Activated T-cell treated with anti-CD3 and anti-CD28 coated beads, Interleukin-2, amount 50 U/mL, for 24 hours (primary cell): ENCODE measurements at regions not wholly inside any gene's neighbourhood (a gene's known extent, or its start where the extent isn't known, plus 50 kb on each side); places are given as distances from the start of the nearest gene placed in this dataset.
"Not testable (repeated sequence)": the region's sequence is repeated elsewhere in the genome, so short reads cannot be mapped to it uniquely, and the experiment has no call there.

Experiments
- DNase-seq: peaks from one replicate; pipeline ENCODE4 v3.0.0-alpha.2; 2020
- H3K27ac Mint-ChIP-seq: 2 replicates; pipeline ENCODE4 v1.8.0; 2020; ENCODE audit warnings: mild to moderate bottlenecking, mixed read lengths
- H3K27me3 Mint-ChIP-seq: 2 replicates; pipeline ENCODE4 v1.8.0; 2020; ENCODE audit warnings: mixed read lengths
- H3K36me3 Mint-ChIP-seq: 2 replicates; pipeline ENCODE4 v1.8.0; 2020; ENCODE audit warnings: low read depth, mixed read lengths
- H3K4me1 Mint-ChIP-seq: 2 replicates; pipeline ENCODE4 v1.8.0; 2020; ENCODE audit warnings: low read depth, mixed read lengths
- H3K4me3 Mint-ChIP-seq: 2 replicates; pipeline ENCODE4 v1.8.0; 2020; ENCODE audit warnings: mild to moderate bottlenecking, moderate library complexity, mixed read lengths
- H3K9me3 Mint-ChIP-seq: 2 replicates; pipeline ENCODE4 v1.8.0; 2020; ENCODE audit warnings: mixed read lengths

DNA sequence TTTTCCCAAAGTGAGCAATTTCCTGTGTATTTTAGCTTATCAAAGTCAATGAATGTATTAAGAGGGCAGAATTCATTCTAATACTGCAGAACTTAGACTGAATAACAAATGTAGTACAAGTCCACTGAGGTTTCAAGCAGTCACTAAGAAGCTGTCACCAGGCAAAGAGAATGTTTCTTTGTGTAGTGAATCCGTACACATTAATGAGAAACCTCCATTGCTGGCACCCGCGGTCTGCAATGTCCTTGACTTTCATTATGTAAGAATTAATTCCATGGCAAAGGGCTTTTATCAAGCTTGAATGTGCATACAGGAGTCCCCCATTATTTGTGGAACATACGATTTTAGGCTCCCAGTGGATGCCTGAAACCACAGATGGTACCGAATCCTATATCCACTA is 719.5 kb upstream of the TMPRSS15 start:
- peaks cover 12% of the 10 kb centered on the region for H3K9me3 Mint-ChIP-seq
- no peaks in the 10 kb centered on the region for H3K27me3 Mint-ChIP-seq
- H3K4me3 Mint-ChIP-seq, result no peak overlapping the region

DNA sequence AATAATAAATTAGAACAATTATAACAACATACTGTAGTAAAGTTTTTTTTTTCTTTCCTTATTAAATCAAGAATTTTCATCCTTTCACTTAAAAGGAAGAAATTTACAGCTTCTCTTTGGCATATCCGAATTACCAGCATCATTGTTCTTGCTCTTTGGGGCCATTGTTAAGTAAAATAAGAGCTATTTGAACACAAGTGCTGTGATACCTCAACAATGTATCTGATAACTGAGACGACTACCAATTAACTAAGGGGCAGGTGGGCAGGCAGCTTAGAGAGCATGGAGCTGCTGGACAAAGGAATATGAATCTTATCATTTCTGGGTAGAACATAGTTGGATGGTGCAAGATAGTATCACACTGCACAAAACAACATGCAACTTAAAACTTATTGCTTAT is 719.9 kb upstream of the TMPRSS15 start:
- Mint-ChIP-seq H3K9me3 (peaks cover 12% of the 10 kb centered on the region), H3K36me3 (no peaks in the 10 kb centered on the region), H3K27me3 (no peaks in the 10 kb centered on the region), H3K27ac (no peak overlapping the region), H3K4me1 (no peaks in the 10 kb centered on the region), H3K4me3 (no peak overlapping the region)
- no peak for DNase-seq

More for the DNA sequence above, 719.5 kb upstream of the TMPRSS15 start:
- no peak for DNase-seq
- Mint-ChIP-seq H3K4me1 (no peaks in the 10 kb centered on the region), H3K27ac (no peak overlapping the region), H3K36me3 (no peaks in the 10 kb centered on the region)

DNA sequence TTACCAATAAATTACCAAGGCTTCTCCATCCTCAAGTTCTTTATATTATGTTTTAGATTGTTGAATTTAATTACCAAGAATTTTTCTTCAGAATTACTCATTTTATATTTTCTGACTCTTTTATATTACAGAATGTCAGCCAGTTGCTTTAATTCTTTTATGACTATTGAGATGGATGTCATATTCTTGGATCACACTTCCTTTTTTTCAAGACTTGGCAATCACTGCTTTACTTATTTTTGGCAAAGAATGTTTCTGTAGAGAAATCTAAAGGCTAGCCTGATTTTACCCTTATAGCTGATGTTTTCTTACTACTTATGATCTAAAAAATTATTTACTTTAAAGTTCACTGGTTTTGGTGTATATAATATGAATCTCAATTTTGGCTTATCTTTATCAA is 721.1 kb upstream of the TMPRSS15 start:
- H3K27me3 Mint-ChIP-seq, result no peaks in the 10 kb centered on the region
- H3K4me1 Mint-ChIP-seq, result no peaks in the 10 kb centered on the region
- H3K4me3 Mint-ChIP-seq, result no peak overlapping the region
- no peaks in the 10 kb centered on the region for H3K36me3 Mint-ChIP-seq
- DNase-seq, result no peak
- H3K27ac Mint-ChIP-seq, result no peak overlapping the region
- H3K9me3 Mint-ChIP-seq, result peaks cover 12% of the 10 kb centered on the region

DNA sequence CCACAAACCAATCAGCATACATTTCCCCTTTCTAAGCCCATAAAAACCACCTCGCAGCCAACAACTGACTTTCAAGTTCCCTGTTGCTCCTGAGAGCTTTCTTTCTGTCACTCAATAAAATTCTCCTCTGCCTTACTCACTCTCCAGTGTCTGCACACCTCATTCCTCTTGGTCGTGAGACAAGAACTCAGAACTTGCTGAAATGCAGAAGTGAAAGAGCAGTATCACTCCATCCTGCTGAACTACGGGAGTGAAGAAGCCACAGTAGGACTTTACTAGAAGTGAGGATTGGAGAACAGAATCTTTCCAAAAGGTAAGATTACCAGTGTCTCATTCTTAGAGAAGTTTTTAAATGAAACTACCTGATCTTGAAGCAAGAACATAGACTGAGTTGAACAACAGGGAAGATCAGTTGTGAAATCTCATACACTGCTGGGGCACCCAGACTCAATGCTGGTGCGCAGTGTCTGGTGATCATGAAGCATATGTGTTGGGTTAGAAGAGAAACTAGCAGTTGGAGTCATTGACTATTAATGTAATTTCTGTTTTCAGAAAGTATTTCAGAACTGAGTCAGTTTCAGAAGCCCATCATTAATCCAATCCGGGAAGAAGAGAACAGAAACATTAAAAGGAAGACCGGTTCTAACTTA is 726.9 kb upstream of the TMPRSS15 start:
- no peak for DNase-seq
- Mint-ChIP-seq H3K4me3 (no peak overlapping the region), H3K4me1 (no peaks in the 10 kb centered on the region), H3K27ac (no peak overlapping the region), H3K27me3 (no peaks in the 10 kb centered on the region), H3K9me3 (peaks cover 14% of the 10 kb centered on the region), H3K36me3 (no peaks in the 10 kb centered on the region)

DNA sequence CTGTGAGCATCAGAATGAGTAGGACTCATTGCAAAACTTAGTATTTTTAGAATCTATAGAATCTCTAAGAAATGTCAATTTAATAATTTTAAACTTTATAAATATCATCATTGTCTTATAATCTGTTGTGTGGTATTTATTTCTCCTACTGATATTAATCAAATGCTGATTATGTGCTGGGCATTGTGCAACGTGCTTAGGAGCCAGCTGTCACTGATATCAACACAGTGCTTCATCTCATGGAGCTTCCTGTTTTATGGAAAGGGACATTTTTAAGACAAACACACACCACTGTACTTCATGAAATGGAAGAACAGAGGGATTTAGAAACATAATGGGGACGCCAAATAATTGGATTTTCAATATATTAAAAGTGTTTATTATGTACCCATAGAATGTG is 737.9 kb upstream of the TMPRSS15 start:
- H3K9me3 Mint-ChIP-seq, result peaks cover 9% of the 10 kb centered on the region

DNA sequence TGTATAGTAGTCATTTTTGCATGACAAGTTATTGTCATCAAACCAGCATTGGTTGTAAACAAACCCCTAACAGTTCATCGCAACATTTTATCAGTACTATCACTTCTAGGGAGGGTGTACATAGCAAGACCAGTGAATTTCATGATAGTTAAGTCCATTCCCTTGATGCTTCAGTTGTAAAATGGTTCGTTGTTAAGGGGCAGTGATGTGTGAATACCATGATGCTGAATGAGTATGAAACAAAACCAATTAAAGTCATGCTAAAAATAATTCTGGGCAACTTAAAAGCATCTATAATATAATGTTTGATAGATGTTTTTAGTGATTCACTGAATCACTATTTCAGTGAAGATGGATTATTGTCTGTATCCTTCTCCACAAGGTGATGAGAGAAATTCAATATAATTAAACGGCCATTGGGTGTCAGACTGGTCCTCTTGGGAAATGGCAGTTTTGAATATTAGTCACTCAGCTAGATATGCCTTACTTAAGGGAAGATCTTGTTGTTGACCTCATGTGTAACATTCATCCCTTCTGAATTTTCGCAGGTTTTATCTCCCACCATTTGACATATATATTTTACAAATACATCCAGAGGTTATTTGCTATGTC is 742.2 kb upstream of the TMPRSS15 start:
- no peak overlapping the region for H3K4me3 Mint-ChIP-seq
- no peaks in the 10 kb centered on the region for H3K4me1 Mint-ChIP-seq
- peaks cover 5% of the 10 kb centered on the region for H3K9me3 Mint-ChIP-seq

More for the DNA sequence above, 737.9 kb upstream of the TMPRSS15 start:
- H3K27me3 Mint-ChIP-seq, result no peaks in the 10 kb centered on the region
- no peak overlapping the region for H3K27ac Mint-ChIP-seq
- no peak overlapping the region for H3K4me3 Mint-ChIP-seq
- no peaks in the 10 kb centered on the region for H3K4me1 Mint-ChIP-seq
- DNase-seq, result no peak
- no peaks in the 10 kb centered on the region for H3K36me3 Mint-ChIP-seq

DNA sequence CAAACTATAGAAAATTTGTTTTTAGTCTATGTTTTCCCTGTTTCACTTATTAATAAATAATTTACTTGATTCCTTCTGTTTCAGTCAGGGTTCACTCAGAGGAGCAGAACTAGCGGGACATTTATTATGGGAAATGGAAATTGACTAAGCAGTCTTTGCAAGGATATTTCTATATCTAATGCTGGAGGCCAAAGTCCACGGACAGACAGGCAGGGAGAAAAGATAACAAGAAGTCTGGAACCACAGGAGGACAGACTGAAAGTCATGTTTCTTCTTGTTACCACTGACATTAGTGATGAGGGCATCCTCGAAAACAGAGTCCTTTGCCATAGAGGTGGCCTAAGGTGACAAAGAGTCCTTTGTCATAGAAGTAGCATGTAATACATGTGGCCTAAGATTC is 744.5 kb upstream of the TMPRSS15 start:
- no peak for DNase-seq
- H3K4me1 Mint-ChIP-seq, result no peaks in the 10 kb centered on the region
- no peak overlapping the region for H3K4me3 Mint-ChIP-seq
- H3K27me3 Mint-ChIP-seq, result no peaks in the 10 kb centered on the region
- no peaks in the 10 kb centered on the region for H3K36me3 Mint-ChIP-seq
- H3K9me3 Mint-ChIP-seq, result peaks cover 5% of the 10 kb centered on the region
- H3K27ac Mint-ChIP-seq, result no peak overlapping the region

More for the DNA sequence above, 742.2 kb upstream of the TMPRSS15 start:
- H3K36me3 Mint-ChIP-seq, result no peaks in the 10 kb centered on the region
- no peaks in the 10 kb centered on the region for H3K27me3 Mint-ChIP-seq
- no peak overlapping the region for H3K27ac Mint-ChIP-seq
- no peak for DNase-seq

DNA sequence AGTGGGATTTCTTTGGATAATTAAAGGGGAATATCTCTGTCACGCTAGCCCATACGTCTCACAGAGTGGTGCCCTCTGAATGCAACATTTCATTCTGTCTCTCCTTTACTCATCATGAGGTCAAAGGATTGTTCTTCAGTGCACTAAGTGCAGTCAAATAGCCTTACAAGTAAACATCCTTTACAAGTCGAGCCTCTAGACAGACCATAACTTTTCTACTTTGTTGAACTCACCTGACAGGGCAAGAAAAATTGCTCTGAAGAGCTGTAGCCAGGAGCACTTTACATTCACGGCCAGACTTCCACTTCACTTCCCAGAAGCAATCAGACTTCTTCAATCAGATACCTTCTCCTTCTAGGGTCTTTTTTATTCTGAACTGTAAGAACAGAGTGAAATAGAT is 768.0 kb upstream of the TMPRSS15 start:
- Mint-ChIP-seq H3K27ac (no peak overlapping the region), H3K27me3 (no peaks in the 10 kb centered on the region), H3K9me3 (peaks cover 9% of the 10 kb centered on the region), H3K36me3 (no peaks in the 10 kb centered on the region), H3K4me1 (no peaks in the 10 kb centered on the region), H3K4me3 (no peak overlapping the region)
- no peak for DNase-seq

DNA sequence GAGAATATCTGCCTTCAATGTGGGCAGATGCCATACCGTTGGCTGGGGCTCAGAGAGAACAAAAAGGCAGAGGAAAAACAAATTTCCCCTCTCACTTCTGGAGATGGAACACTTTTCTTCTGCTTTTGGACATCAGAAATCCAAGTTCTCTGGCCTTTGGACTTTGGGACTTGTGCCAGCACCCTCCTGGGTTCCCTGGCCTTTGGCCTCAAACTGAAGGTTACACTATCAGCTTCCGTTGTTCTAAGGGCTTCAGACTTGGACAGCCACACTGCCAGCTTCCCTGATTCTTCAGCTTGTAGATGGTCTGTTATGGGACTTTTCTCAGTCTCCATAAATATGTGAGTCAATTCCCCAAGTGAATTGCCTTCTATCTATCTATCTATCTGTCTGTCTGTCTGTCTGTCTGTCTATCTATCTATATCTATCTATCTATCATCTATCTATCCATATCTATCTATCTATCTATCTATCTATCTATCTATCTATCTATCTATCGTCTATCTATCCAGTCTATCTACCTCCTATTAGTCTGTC is 778.1 kb upstream of the TMPRSS15 start:
- Mint-ChIP-seq H3K36me3 (no peaks in the 10 kb centered on the region), H3K4me1 (no peaks in the 10 kb centered on the region), H3K27me3 (no peaks in the 10 kb centered on the region), H3K9me3 (peaks cover 14% of the 10 kb centered on the region), H3K27ac (no peak overlapping the region), H3K4me3 (no peak overlapping the region)
- no peak for DNase-seq

DNA sequence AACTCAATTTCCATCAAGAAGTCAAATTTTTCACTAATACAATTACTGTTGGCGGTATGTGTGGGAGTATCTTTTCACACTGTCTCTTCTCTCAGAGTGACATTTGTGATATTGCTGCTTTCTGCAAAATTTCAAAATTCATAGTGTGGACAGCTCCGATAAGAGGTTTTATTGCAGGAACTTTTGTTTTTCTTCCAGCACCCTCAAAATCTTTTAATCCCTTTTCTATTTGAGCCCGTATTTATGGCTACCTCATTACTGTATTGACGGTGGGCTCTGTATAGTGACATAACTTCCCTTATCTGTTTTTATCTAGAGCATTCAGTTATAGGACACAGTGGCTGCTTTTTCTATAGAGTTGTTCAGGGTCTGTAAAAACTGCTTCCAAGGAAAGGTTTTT is 794.4 kb upstream of the TMPRSS15 start:
- Mint-ChIP-seq H3K27me3 (no peaks in the 10 kb centered on the region), H3K36me3 (no peaks in the 10 kb centered on the region), H3K9me3 (peaks cover 19% of the 10 kb centered on the region), H3K4me3 (no peak overlapping the region), H3K27ac (no peak overlapping the region), H3K4me1 (no peaks in the 10 kb centered on the region)
- DNase-seq, result no peak

DNA sequence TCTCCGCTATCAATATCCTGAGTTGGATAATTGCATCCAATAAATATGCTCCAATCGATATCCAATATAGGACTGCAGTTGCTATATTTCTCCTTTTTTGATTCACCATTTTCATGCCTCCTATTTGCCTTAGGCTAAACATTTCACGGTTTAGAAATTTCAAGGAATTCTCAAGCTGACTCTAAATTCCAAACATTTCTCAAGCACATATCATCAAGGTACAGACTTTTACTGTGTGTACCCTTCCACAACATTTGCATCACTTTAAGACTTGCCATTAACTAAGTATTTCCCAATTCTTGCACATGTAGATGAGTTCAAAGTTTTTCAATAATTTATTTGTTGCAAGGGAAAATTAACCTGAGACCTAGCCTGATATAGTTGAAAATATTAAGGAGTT is 795.2 kb upstream of the TMPRSS15 start:
- DNase-seq, result no peak
- no peaks in the 10 kb centered on the region for H3K4me1 Mint-ChIP-seq

DNA sequence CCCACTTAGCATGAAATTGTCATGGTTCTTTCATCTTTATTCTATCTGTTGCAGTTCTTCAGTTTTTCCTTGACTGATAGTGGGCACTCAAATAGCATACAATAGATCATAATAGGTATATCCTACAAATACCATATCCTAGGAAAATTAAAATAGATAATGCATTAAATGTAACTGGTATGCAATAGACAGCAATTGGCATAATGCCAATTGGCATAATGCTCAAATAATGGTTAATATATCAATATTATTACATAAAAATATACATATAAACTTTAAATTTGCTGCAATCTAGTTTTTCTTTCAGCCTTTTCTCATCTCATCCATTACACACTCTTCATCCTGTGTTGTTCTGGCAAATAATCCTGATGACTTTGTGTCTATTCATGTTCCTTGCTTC is 814.6 kb upstream of the TMPRSS15 start:
- Mint-ChIP-seq H3K27me3 (no peaks in the 10 kb centered on the region), H3K4me1 (no peaks in the 10 kb centered on the region), H3K4me3 (no peak overlapping the region), H3K27ac (no peak overlapping the region), H3K36me3 (no peaks in the 10 kb centered on the region), H3K9me3 (peaks cover 7% of the 10 kb centered on the region)
- no peak for DNase-seq

More for the DNA sequence above, 795.2 kb upstream of the TMPRSS15 start:
- H3K27me3 Mint-ChIP-seq, result no peaks in the 10 kb centered on the region
- peaks cover 19% of the 10 kb centered on the region for H3K9me3 Mint-ChIP-seq
- H3K27ac Mint-ChIP-seq, result no peak overlapping the region
- no peak overlapping the region for H3K4me3 Mint-ChIP-seq
- H3K36me3 Mint-ChIP-seq, result no peaks in the 10 kb centered on the region

DNA sequence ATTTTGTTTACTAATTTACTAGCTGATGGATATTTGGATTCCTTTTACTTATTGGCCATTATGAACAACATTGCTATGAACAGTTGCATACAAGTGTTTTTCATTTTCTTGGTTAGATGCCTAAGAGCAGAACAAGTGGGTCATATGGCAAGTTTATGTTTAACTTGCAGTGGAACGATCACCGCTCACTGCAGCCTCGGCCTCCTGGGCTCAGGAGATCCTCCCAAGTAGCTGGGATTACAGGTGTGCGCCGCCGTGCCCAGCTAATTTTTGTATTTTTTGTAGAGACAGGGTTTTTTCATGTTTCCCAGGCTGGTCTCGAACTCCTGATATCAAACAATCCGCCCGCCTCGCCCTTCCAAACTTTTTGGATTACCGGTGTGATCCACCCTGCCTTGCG is 820.5 kb upstream of the TMPRSS15 start:
- no peak for DNase-seq
- Mint-ChIP-seq H3K27ac (no peak overlapping the region), H3K27me3 (no peaks in the 10 kb centered on the region), H3K36me3 (no peaks in the 10 kb centered on the region), H3K9me3 (peaks cover 2% of the 10 kb centered on the region), H3K4me1 (no peaks in the 10 kb centered on the region), H3K4me3 (no peak overlapping the region)

DNA sequence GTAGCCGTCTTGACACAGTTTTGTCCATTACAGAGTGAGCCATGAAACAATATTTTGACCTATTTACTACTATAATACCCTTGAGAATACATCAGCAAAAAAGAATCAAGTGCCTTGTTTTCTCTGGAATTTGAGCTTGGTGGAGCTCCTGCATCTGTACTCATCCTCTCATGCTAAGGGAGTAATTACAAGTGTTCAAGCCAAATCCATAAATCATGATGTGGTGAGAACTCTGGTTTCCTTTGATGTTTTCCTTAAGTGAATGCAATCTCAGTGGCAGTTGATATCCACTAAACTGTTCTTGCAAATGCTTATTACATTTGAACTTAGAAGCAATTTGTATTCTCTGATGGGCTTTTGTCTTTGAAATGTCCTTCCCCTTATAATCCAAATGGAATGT is 824.6 kb upstream of the TMPRSS15 start:
- no peaks in the 10 kb centered on the region for H3K36me3 Mint-ChIP-seq
- H3K4me3 Mint-ChIP-seq, result no peak overlapping the region
- no peaks in the 10 kb centered on the region for H3K4me1 Mint-ChIP-seq
- DNase-seq, result no peak
- H3K9me3 Mint-ChIP-seq, result peaks cover 4% of the 10 kb centered on the region
- no peaks in the 10 kb centered on the region for H3K27me3 Mint-ChIP-seq
- H3K27ac Mint-ChIP-seq, result no peak overlapping the region

DNA sequence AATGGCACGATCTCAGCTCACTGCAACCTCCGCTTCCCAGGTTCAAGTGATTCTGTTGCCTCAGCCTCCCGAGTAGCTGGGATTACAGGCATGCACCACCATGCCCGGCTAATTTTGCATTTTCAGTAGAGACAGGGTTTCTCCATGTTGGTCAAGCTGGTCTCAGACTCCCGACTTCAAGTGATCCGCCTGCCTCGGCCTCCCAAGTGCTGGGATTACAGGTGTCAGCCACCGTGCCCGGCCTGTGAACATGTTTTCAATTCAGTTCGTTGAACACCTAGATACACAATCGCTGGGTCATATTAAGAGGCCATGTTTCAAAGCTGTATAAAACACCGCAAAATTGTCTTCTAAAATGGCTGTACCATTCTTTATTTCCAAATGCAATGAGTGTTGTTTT is 830.3 kb upstream of the TMPRSS15 start:
- not testable (repeated sequence) for H3K27ac Mint-ChIP-seq, H3K4me3 Mint-ChIP-seq, DNase-seq, H3K4me1 Mint-ChIP-seq, H3K36me3 Mint-ChIP-seq, H3K27me3 Mint-ChIP-seq
- peaks cover 14% of the 10 kb centered on the region for H3K9me3 Mint-ChIP-seq
